ENCODE measurements at regions not wholly inside any gene's neighbourhood (a gene's known extent, or its start where the extent isn't known, plus 50 kb on each side); places are given as distances from the start of the nearest gene placed in this dataset.
A peak's percentile ranks its signal among the peaks of the same experiment; 100 is the strongest.
"Not testable (repeated sequence)": the region's sequence is repeated elsewhere in the genome, so short reads cannot be mapped to it uniquely, and the experiment has no call there.

- no peak for DNase-seq
These were observed 76.7 kb downstream of the RIN2 start for GRCh38 chr20:19834783-19835182.

- no peak for DNase-seq
These were observed 77.6 kb downstream of the RIN2 start for GRCh38 chr20:19835533-19836222.

GRCh38 chr20:19838468-19838867, 80.4 kb downstream of the RIN2 start:
- no peak for DNase-seq

- no peak for DNase-seq
These were observed 81.0 kb downstream of the RIN2 start for GRCh38 chr20:19839053-19839452.

- no peak for DNase-seq
These were observed 82.2 kb downstream of the RIN2 start for GRCh38 chr20:19840111-19840710.

- no peak for DNase-seq
These were observed 83.7 kb downstream of the RIN2 start for GRCh38 chr20:19841740-19842139.

GRCh38 chr20:19844850-19845249, 86.8 kb downstream of the RIN2 start:
- not testable (repeated sequence) for DNase-seq

- DNase-seq = no peak
These were observed 89.3 kb downstream of the RIN2 start for GRCh38 chr20:19847383-19847782.

GRCh38 chr20:19849341-19850197, 91.5 kb downstream of the RIN2 start:
- DNase-seq = no peak

- no peak for DNase-seq
These were observed 92.1 kb downstream of the RIN2 start for GRCh38 chr20:19850198-19850533.

GRCh38 chr20:19851861-19852260, 93.8 kb downstream of the RIN2 start:
- DNase-seq = no peak

GRCh38 chr20:19855416-19855815, 97.4 kb downstream of the RIN2 start:
- no peak for DNase-seq

- no peak for DNase-seq
These were observed 100.7 kb downstream of the RIN2 start for GRCh38 chr20:19858466-19859371.

- DNase-seq = no peak
These were observed 101.4 kb downstream of the RIN2 start for GRCh38 chr20:19859444-19859843.

- DNase-seq = peak; percentile 72
These were observed 102.7 kb downstream of the RIN2 start for GRCh38 chr20:19860737-19861136.

GRCh38 chr20:19861147-19861759, 103.2 kb downstream of the RIN2 start:
- DNase-seq = peak; percentile 1

- no peak for DNase-seq
These were observed 106.1 kb downstream of the RIN2 start for GRCh38 chr20:19864130-19864529.

- no peak for DNase-seq
These were observed 108.0 kb downstream of the RIN2 start for GRCh38 chr20:19866070-19866469.

- DNase-seq = no peak
These were observed 109.0 kb downstream of the RIN2 start for GRCh38 chr20:19867074-19867473.

- peak; percentile 13 for DNase-seq
These were observed 109.9 kb downstream of the RIN2 start for GRCh38 chr20:19867940-19868371.

- no peak for DNase-seq
These were observed 110.4 kb downstream of the RIN2 start for GRCh38 chr20:19868441-19868840.

GRCh38 chr20:19872001-19872400, 113.9 kb downstream of the RIN2 start:
- DNase-seq = no peak

All from activated CD4-positive, alpha-beta T cell treated with anti-CD3 and anti-CD28 coated beads, Interleukin-10, Interleukin-2, amounts not matched to agents 100 ng/mL and 50 ng/mL, durations not matched to agents 16 hours and 8 hours (primary cell).